Common myeloid progenitor, CD34-positive (primary cell): ENCODE measurements at regions not wholly inside any gene's neighbourhood (a gene's known extent, or its start where the extent isn't known, plus 50 kb on each side); places are given as distances from the start of the nearest gene placed in this dataset.

Source experiments
- CTCF ChIA-PET: fragments of 350-600 bp; sonication (Branson Sonifier 250); formaldehyde crosslinking; loops from one replicate; lab custom pipeline; 2021; ENCODE audit warnings: antibody characterized with exemption; lab: Charles Lee
- POLR2A ChIA-PET: fragments of 350-600 bp; sonication (Branson Sonifier 250); formaldehyde crosslinking; loops from one replicate; lab custom pipeline; 2021; ENCODE audit warnings: antibody characterized with exemption; lab: Charles Lee
- DNase-seq, 3 donors: peaks; one replicate each; pipeline versions ENCODE4 v3.0.0 to v3.0.0-alpha.2; 2013
- H3K27ac ChIP-seq, 2 experiments: 1 replicate in 1 of 2; 2 replicates in 1 of 2; pipeline ENCODE4 v1.7.0; 2013; ENCODE audit warnings: inconsistent platforms in 2 of 2, low read length in 2 of 2, mild to moderate bottlenecking in 2 of 2, low read depth in 1 of 2, moderate library complexity in 1 of 2; ENCODE audit not compliant: severe bottlenecking in 2 of 2, insufficient read depth in 1 of 2, poor library complexity in 1 of 2
- H3K27me3 ChIP-seq, 5 experiments: replicated peaks in 2 of 5; 1 replicate in 3 of 5; 2 replicates in 2 of 5; pipeline versions ENCODE4 v1.6.1 to v1.7.0; 2013; ENCODE audit warnings: low read length in 4 of 5, mild to moderate bottlenecking in 2 of 5, moderate library complexity in 2 of 5, inconsistent platforms in 1 of 5; ENCODE audit not compliant: insufficient read depth in 5 of 5, control insufficient read depth in 4 of 5
- H3K36me3 ChIP-seq, 4 experiments: 1 replicate in 2 of 4; 2 replicates in 2 of 4; pipeline versions ENCODE4 v1.6.1 to v1.7.0; 2013; ENCODE audit warnings: low read length in 3 of 4, control low read depth in 1 of 4, mild to moderate bottlenecking in 1 of 4; ENCODE audit not compliant: control insufficient read depth in 4 of 4, insufficient read depth in 4 of 4
- H3K4me1 ChIP-seq, 4 experiments: 1 replicate in 3 of 4; 2 replicates in 1 of 4; pipeline versions ENCODE4 v1.6.1 to v1.7.1; 2013; ENCODE audit warnings: low read length in 3 of 4, mild to moderate bottlenecking in 3 of 4, control low read depth in 1 of 4, inconsistent platforms in 1 of 4, moderate library complexity in 1 of 4; ENCODE audit not compliant: control insufficient read depth in 4 of 4, insufficient read depth in 4 of 4; ENCODE audit errors: control extremely low read depth in 1 of 4
- H3K4me3 ChIP-seq, 7 experiments: 1 replicate in 4 of 7; 2 replicates in 3 of 7; pipeline versions ENCODE4 v1.5.1 to v1.7.0; 2013; ENCODE audit warnings: mild to moderate bottlenecking in 7 of 7, low read length in 6 of 7, moderate library complexity in 6 of 7, inconsistent platforms in 2 of 7, low read depth in 2 of 7, control low read depth in 1 of 7; ENCODE audit not compliant: insufficient read depth in 4 of 7, control insufficient read depth in 1 of 7; ENCODE audit errors: extremely low read depth in 1 of 7
- H3K9me3 ChIP-seq, 5 experiments: 1 replicate in 4 of 5; 2 replicates in 1 of 5; pipeline versions ENCODE4 v1.6.1 to v1.7.1; 2013; ENCODE audit warnings: low read length in 4 of 5, mild to moderate bottlenecking in 2 of 5, inconsistent platforms in 1 of 5, low read depth in 1 of 5, moderate library complexity in 1 of 5; ENCODE audit not compliant: control insufficient read depth in 4 of 5, insufficient read depth in 2 of 5; ENCODE audit errors: control extremely low read depth in 1 of 5
- WGBS: methylation state at CpG from one replicate; pipeline ENCODE4 v1.1.5; 2013; ENCODE audit not compliant: insufficient coverage; 5-methylcytosine and 5-hydroxymethylcytosine counted together

DNA sequence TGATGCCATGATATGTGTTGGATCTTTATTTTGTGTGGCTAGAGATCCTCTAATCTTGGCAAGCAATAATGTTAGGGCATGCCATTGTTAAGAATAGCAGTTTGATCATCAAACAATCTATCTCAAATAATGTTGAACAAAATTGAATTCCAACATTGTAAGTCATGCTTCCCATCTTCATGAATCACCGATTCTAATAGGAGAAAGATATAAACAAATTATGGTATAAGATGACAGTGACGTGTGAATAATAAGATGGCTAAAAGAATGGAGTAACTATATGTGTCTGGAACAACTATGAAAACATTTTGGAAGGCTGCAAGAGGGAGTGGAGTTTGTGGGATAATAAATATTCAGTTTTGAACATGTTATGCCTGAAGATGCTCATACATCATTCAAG is 208.4 kb downstream of the DTHD1 start:
- no peaks in the 10 kb centered on the region for H3K36me3 ChIP-seq
- H3K27ac ChIP-seq = no peak overlapping the region
- WGBS = no CpG with 5 or more reads among the region's 2 CpGs
- H3K27me3 ChIP-seq = no peaks in the 10 kb centered on the region
- no peaks in the 10 kb centered on the region for H3K9me3 ChIP-seq
- DNase-seq = no peak
- H3K4me3 ChIP-seq = no peak overlapping the region
- H3K4me1 ChIP-seq = no peaks in the 10 kb centered on the region
- ChIA-PET CTCF (no interaction called here), POLR2A (no interaction called here)

DNA sequence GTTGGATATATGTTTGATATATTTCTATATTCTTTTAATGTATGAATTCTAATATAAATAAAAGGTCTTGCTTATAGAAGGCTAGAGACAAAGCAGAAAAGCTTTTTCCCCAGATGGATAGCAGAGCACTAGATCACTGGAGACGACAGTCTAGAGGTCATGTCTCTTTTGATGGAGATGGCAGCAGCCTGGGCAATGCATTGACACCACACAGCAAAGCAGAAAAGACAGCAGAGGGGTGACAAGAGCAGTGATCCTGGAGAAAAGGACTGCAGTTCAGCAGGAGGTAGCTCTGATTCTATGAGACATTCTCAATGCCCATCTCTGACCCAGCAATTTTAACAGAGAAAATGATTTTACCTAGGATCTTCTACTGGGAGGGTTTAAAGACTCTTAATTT is 210.6 kb downstream of the DTHD1 start:
- no peak for DNase-seq
- H3K27me3 ChIP-seq = no peaks in the 10 kb centered on the region
- H3K4me3 ChIP-seq = no peak overlapping the region
- no peaks in the 10 kb centered on the region for H3K4me1 ChIP-seq
- H3K9me3 ChIP-seq = no peaks in the 10 kb centered on the region
- ChIA-PET CTCF (no interaction called here), POLR2A (no interaction called here)
- 83% methylated on average over 1 of the region's 1 CpG for WGBS
- no peaks in the 10 kb centered on the region for H3K36me3 ChIP-seq
- H3K27ac ChIP-seq = no peak overlapping the region

DNA sequence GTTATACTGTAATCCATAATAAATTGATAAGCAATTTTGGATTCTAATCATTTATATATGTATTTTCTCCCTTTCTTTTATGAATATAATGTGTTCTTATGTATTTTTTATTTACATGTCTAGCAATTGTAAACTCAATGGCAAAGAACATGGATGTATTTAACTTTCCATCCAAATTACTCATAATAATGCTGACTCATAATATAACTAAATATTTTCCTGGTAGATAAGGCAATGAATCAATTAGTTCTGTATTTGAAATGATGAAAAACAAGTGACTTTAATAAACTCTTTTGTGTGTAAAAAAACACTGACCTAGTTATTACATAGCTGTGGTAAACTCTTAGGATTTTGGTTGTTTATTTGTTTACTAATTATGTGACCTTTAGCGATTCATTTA is 211.2 kb downstream of the DTHD1 start:
- Histone ChIP-seq H3K9me3 (no peaks in the 10 kb centered on the region), H3K36me3 (no peaks in the 10 kb centered on the region), H3K27ac (no peak overlapping the region), H3K27me3 (no peaks in the 10 kb centered on the region), H3K4me1 (no peaks in the 10 kb centered on the region), H3K4me3 (no peak overlapping the region)
- WGBS = no CpG with 5 or more reads among the region's 1 CpG
- POLR2A ChIA-PET = no interaction called here
- CTCF ChIA-PET = no interaction called here
- DNase-seq = no peak

GRCh38 chr4:36493251-36493650 is 211.8 kb downstream of the DTHD1 start:
- Histone ChIP-seq H3K4me3 (no peak overlapping the region), H3K27ac (no peak overlapping the region), H3K36me3 (no peaks in the 10 kb centered on the region), H3K9me3 (no peaks in the 10 kb centered on the region), H3K4me1 (no peaks in the 10 kb centered on the region), H3K27me3 (no peaks in the 10 kb centered on the region)
- DNase-seq = no peak
- WGBS = no CpG with 5 or more reads among the region's 1 CpG
- CTCF ChIA-PET = no interaction called here
- POLR2A ChIA-PET = no interaction called here

DNA sequence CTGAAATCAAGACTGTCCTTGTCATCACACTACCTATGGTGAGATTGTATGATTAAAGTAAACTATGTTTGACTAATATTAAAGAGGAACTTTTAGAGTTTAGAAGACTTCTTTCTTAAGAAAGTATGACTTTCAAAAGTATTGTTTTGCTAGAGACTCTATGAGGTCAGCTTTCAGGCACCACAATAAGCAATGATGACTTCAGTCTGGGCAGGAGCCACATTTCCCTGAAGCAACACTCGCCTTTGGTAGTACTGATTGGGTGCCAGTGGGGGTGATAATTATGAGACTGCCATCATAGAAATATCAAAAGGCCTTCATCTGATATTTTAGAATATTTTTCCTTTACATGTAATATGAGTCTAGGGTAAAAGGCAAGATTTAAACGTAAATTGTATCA is 212.6 kb downstream of the DTHD1 start:
- CTCF ChIA-PET = no interaction called here
- H3K27ac ChIP-seq = no peak overlapping the region
- DNase-seq = no peak
- no peaks in the 10 kb centered on the region for H3K27me3 ChIP-seq
- H3K4me1 ChIP-seq = no peaks in the 10 kb centered on the region
- no peaks in the 10 kb centered on the region for H3K9me3 ChIP-seq
- no CpG with 5 or more reads among the region's 2 CpGs for WGBS
- POLR2A ChIA-PET = no interaction called here
- H3K36me3 ChIP-seq = no peaks in the 10 kb centered on the region
- H3K4me3 ChIP-seq = no peak overlapping the region

DNA sequence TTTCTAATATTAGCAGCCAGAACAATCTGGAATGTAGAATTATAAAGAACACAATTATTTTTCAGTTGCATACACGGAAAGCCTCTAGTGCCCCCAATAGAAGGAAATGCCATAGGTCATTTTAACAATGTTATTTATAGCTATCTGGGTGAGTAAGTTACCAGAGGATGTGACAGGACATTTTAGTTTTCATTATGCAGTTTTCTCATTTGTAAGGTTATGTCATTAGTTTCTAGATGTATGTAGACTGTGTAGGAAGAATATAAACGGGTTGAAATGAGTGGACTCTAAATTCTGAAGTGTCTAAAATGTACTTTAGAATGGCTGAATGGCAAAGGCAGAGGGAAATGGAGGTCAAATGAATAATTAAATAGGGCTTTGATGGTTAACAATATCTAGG is 213.3 kb downstream of the DTHD1 start:
- H3K27me3 ChIP-seq = no peaks in the 10 kb centered on the region
- H3K27ac ChIP-seq = no peak overlapping the region
- no peaks in the 10 kb centered on the region for H3K4me1 ChIP-seq
- CTCF ChIA-PET = no interaction called here
- no peaks in the 10 kb centered on the region for H3K9me3 ChIP-seq
- no peak for DNase-seq
- WGBS = 82% methylated on average over 1 of the region's 2 CpGs
- no peak overlapping the region for H3K4me3 ChIP-seq
- H3K36me3 ChIP-seq = no peaks in the 10 kb centered on the region
- POLR2A ChIA-PET = no interaction called here

GRCh38 chr4:36502350-36502749 is 220.9 kb downstream of the DTHD1 start:
- Histone ChIP-seq H3K9me3 (peaks cover 0 to 3% (median 0%) of the 10 kb centered on the region in 5 experiments), H3K27me3 (no peaks in the 10 kb centered on the region), H3K27ac (no peak overlapping the region), H3K36me3 (no peaks in the 10 kb centered on the region), H3K4me1 (no peaks in the 10 kb centered on the region), H3K4me3 (no peak overlapping the region)
- ChIA-PET CTCF (no interaction called here), POLR2A (no interaction called here)
- DNase-seq = no peak
